Mesenchymal stem cell (in vitro differentiated cells and primary cell): ENCODE measurements at regions not wholly inside any gene's neighbourhood (a gene's known extent, or its start where the extent isn't known, plus 50 kb on each side); places are given as distances from the start of the nearest gene placed in this dataset.

Experiments
- DNase-seq: peaks from one replicate; pipeline ENCODE4 v3.0.0-alpha.2; 2013
- H2AFZ ChIP-seq: one replicate; pipeline ENCODE4 v1.6.1; 2013; ENCODE audit warnings: low read depth, mild to moderate bottlenecking, control low read depth, inconsistent platforms, low read length, moderate library complexity
- H2AK5ac ChIP-seq: 2 replicates; pipeline ENCODE4 v1.6.1; 2013; ENCODE audit warnings: low read length, moderate library complexity, mild to moderate bottlenecking, inconsistent platforms; ENCODE audit not compliant: severe bottlenecking
- H2BK120ac ChIP-seq: one replicate; pipeline ENCODE4 v1.6.1; 2013; ENCODE audit warnings: low read depth, mild to moderate bottlenecking, inconsistent platforms, low read length, moderate library complexity
- H2BK12ac ChIP-seq, 2 experiments: one replicate each; pipeline ENCODE4 v1.6.1; 2013; ENCODE audit warnings: inconsistent platforms in 2 of 2, low read length in 2 of 2, mild to moderate bottlenecking in 2 of 2, moderate library complexity in 2 of 2, control low read depth in 1 of 2
- H2BK15ac ChIP-seq: one replicate; pipeline ENCODE4 v1.6.1; 2013; ENCODE audit warnings: mild to moderate bottlenecking, low read depth, inconsistent platforms; ENCODE audit not compliant: poor library complexity, severe bottlenecking
- H2BK5ac ChIP-seq: 2 replicates; pipeline ENCODE4 v1.6.1; 2013; ENCODE audit warnings: low read depth, mild to moderate bottlenecking, low read length, control low read depth, inconsistent platforms; ENCODE audit not compliant: poor library complexity, severe bottlenecking
- H3K14ac ChIP-seq, 2 experiments: one replicate each; pipeline ENCODE4 v1.6.1; 2013; ENCODE audit warnings: inconsistent platforms in 2 of 2, low read length in 2 of 2, control low read depth in 1 of 2, mild to moderate bottlenecking in 1 of 2, moderate library complexity in 1 of 2
- H3K18ac ChIP-seq, 2 experiments: one replicate each; pipeline ENCODE4 v1.6.1; 2013; ENCODE audit warnings: inconsistent platforms in 2 of 2, low read length in 2 of 2, control low read depth in 1 of 2, low read depth in 1 of 2, mild to moderate bottlenecking in 1 of 2
- H3K23ac ChIP-seq, 2 experiments: one replicate each; pipeline ENCODE4 v1.6.1; 2013; ENCODE audit warnings: inconsistent platforms in 2 of 2, low read length in 2 of 2, mild to moderate bottlenecking in 2 of 2, moderate library complexity in 2 of 2, control low read depth in 1 of 2
- H3K27ac ChIP-seq: 2 replicates; pipeline ENCODE4 v1.5.1; 2013; ENCODE audit warnings: mild to moderate bottlenecking, moderate library complexity, low read length, control low read depth, inconsistent platforms; ENCODE audit not compliant: poor library complexity, severe bottlenecking
- H3K27me3 ChIP-seq, 2 experiments: 2 replicates each; pipeline versions ENCODE4 v1.6.1 to v1.7.0; 2013; ENCODE audit warnings: low read length in 2 of 2, mild to moderate bottlenecking in 2 of 2, moderate library complexity in 2 of 2, control low read depth in 1 of 2, inconsistent platforms in 1 of 2; ENCODE audit not compliant: control insufficient read depth in 1 of 2, insufficient read depth in 1 of 2
- H3K36me3 ChIP-seq, 2 experiments: 2 replicates each; pipeline versions ENCODE4 v1.6.1 to v1.7.0; 2013; ENCODE audit warnings: low read length in 2 of 2, control low read depth in 1 of 2, inconsistent platforms in 1 of 2, low read depth in 1 of 2, mild to moderate bottlenecking in 1 of 2; ENCODE audit not compliant: insufficient read depth in 2 of 2, control insufficient read depth in 1 of 2
- H3K4ac ChIP-seq, 2 experiments: one replicate each; pipeline ENCODE4 v1.6.1; 2013; ENCODE audit warnings: inconsistent platforms in 2 of 2, low read length in 2 of 2, mild to moderate bottlenecking in 2 of 2, moderate library complexity in 2 of 2, control low read depth in 1 of 2, low read depth in 1 of 2
- H3K4me1 ChIP-seq: 2 replicates; pipeline ENCODE4 v1.6.1; 2013; ENCODE audit warnings: low read depth, low read length, control low read depth; ENCODE audit not compliant: control insufficient read depth, insufficient read depth
- H3K4me2 ChIP-seq: 2 replicates; pipeline ENCODE4 v1.6.1; 2013; ENCODE audit warnings: low read length, mild to moderate bottlenecking, inconsistent platforms; ENCODE audit not compliant: poor library complexity, severe bottlenecking
- H3K4me3 ChIP-seq, 2 experiments: 2 replicates each; pipeline versions ENCODE4 v1.5.1 to v1.7.0; 2013; ENCODE audit warnings: low read length in 2 of 2, mild to moderate bottlenecking in 2 of 2, control low read depth in 1 of 2, low read depth in 1 of 2; ENCODE audit not compliant: insufficient read depth in 1 of 2
- H3K79me1 ChIP-seq: replicated peaks from 2 replicates; pipeline ENCODE4 v1.6.1; 2013; ENCODE audit warnings: mild to moderate bottlenecking, control low read depth, low read length, inconsistent platforms; ENCODE audit not compliant: poor library complexity, severe bottlenecking
- H3K9ac ChIP-seq: 2 replicates; pipeline ENCODE4 v1.7.0; 2013; ENCODE audit warnings: mild to moderate bottlenecking, low read length, moderate library complexity
- H3K9me3 ChIP-seq: 2 replicates; pipeline ENCODE4 v1.7.0; 2013; ENCODE audit warnings: mild to moderate bottlenecking, low read length; ENCODE audit not compliant: control insufficient read depth
- H4K8ac ChIP-seq: one replicate; pipeline ENCODE4 v1.6.1; 2013; ENCODE audit warnings: inconsistent platforms, mild to moderate bottlenecking, low read length, moderate library complexity
- H4K91ac ChIP-seq: one replicate; pipeline ENCODE4 v1.6.1; 2013; ENCODE audit warnings: mild to moderate bottlenecking, low read length, inconsistent platforms
- WGBS: methylation state at CpG from one replicate; pipeline ENCODE4 v1.1.7; 2013; ENCODE audit warnings: mixed read lengths; 5-methylcytosine and 5-hydroxymethylcytosine counted together

DNA sequence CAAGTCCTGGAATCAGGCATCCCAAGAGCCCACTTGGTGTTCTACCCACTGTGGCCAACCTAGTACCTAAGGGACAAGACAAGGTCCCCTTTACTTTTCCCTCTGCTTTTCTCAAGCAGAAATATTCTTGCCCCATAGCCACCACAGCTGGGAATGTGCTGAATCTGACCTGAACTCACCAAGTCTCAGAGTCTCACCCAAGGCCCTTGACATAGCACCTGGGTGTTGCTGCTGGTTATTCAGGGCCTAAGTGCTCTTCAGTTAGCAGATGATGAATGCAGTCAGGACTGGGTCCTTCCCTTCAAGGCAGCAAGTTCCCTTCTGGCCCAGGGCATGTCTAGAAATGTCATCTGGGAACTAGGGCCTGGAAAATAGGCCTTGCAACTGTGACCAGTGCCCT, 201.8 kb upstream of the SERP2 start:
- no peaks in the 10 kb centered on the region for H3K9me3 ChIP-seq
- H3K4me3 ChIP-seq, result no peak overlapping the region
- no peak overlapping the region for H3K23ac ChIP-seq
- H2BK5ac ChIP-seq, result no peak overlapping the region
- no peak for DNase-seq
- no peaks in the 10 kb centered on the region for H3K36me3 ChIP-seq
- H2AK5ac ChIP-seq, result no peak overlapping the region
- peaks cover 10% of the 10 kb centered on the region for H3K4me1 ChIP-seq
- no peak overlapping the region for H3K27ac ChIP-seq
- H2BK12ac ChIP-seq, result no peak overlapping the region
- no peak overlapping the region for H2BK15ac ChIP-seq
- no peaks in the 10 kb centered on the region for H3K79me1 ChIP-seq
- no peak overlapping the region for H3K9ac ChIP-seq
- H3K27me3 ChIP-seq, result no peaks in the 10 kb centered on the region
- no peak overlapping the region for H3K4me2 ChIP-seq
- peak overlapping the region in 1 of 2 experiments; percentile 34 for H3K18ac ChIP-seq
- no peak overlapping the region for H4K8ac ChIP-seq
- H3K4ac ChIP-seq, result no peak overlapping the region
- H2BK120ac ChIP-seq, result no peak overlapping the region
- H2AFZ ChIP-seq, result no peak overlapping the region
- H3K14ac ChIP-seq, result no peak overlapping the region
- H4K91ac ChIP-seq, result no peak overlapping the region

DNA sequence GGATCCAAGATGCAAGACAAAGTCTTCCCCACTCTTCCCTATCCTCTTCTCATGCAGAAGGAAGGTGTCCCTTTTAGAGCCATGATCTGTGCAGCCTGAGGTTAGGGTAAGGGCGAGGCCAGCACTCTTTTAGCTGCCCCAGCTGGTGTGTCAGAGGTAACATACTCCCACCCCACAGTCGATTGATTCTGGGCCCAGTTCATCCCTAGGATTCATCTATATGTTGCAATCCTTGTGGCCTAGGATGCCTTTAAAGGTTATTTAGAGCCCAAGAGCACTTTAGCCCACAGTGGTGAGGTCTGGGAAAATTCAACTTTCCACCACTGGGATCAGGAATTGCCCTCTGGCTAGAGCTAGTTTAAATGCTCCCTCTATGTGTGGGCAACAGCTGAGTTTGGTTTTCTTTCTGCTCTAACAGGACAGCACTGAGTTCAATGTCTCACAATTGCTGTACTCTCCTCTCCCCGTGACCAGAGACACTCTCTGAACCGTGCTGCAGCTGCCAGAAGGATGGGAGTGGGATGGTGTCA, 201.3 kb upstream of the SERP2 start:
- Histone ChIP-seq H2BK12ac (no peak overlapping the region), H3K14ac (no peak overlapping the region), H2BK5ac (no peak overlapping the region), H4K8ac (no peak overlapping the region), H2BK15ac (no peak overlapping the region), H3K4ac (no peak overlapping the region), H2AK5ac (no peak overlapping the region), H3K9me3 (no peaks in the 10 kb centered on the region), H3K79me1 (no peaks in the 10 kb centered on the region), H3K18ac (peak overlapping the region in 1 of 2 experiments; percentile 34), H3K27ac (no peak overlapping the region), H3K9ac (no peak overlapping the region), H2AFZ (no peak overlapping the region), H3K27me3 (no peaks in the 10 kb centered on the region), H2BK120ac (no peak overlapping the region), H3K36me3 (no peaks in the 10 kb centered on the region), H3K4me3 (no peak overlapping the region), H3K4me2 (no peak overlapping the region), H3K4me1 (peaks cover 10% of the 10 kb centered on the region), H4K91ac (no peak overlapping the region), H3K23ac (no peak overlapping the region)
- WGBS, result 71% methylated on average over 3 of the region's 4 CpGs
- DNase-seq, result no peak

DNA sequence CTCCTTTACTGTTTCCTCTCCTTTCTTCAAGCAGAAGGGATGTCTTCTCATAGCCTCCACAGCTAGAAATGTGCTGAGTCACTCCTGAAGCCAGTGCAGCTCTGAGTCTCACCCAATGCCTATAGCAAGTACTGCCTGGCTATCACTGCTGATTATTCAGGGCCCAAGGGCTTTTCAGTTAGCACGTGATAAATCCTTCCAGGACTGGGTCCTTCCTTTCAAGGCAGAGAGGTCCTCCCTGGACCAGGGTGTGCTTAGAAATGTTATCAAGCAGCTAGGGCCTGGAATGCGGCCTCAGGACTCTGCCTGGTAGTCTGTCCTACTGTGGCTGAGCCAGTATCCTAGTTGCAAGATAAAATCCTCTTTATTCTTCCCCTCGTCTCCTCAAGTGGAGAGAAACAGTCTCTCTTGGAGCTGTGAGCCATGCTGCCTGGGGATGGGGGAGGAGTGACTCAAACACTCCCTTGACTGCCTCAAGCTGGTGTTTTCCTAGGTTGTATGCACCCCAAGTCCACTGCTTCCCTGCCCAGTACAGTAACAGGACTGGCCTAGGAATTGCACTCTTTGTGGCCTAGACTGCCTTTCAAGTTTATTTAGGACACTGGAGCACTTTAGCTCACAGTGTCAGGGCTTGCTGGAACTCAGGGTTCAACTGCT, 198.7 kb upstream of the SERP2 start:
- Histone ChIP-seq H3K4me2 (no peak overlapping the region), H3K23ac (peak overlapping the region in 1 of 2 experiments; percentile 14), H2AK5ac (no peak overlapping the region), H2AFZ (peak overlapping the region; percentile 76), H3K14ac (peak overlapping the region in 1 of 2 experiments; percentile 79), H2BK120ac (no peak overlapping the region), H3K4me1 (peaks cover 10% of the 10 kb centered on the region), H3K9ac (peak overlapping the region; percentile 62), H3K36me3 (no peaks in the 10 kb centered on the region), H3K79me1 (no peaks in the 10 kb centered on the region), H3K4me3 (no peak overlapping the region), H2BK15ac (peak overlapping the region; percentile 84), H3K27ac (no peak overlapping the region), H4K91ac (peak overlapping the region; percentile 25), H3K18ac (peak overlapping the region; percentile 72 to 77), H2BK12ac (peak overlapping the region; percentile 51 to 91), H3K27me3 (no peaks in the 10 kb centered on the region), H2BK5ac (no peak overlapping the region), H3K4ac (peak overlapping the region; percentile 16 to 78), H3K9me3 (no peaks in the 10 kb centered on the region), H4K8ac (peak overlapping the region; percentile 51)
- WGBS, result 48% methylated on average over 3 of the region's 3 CpGs
- DNase-seq, result peak; percentile 74

- H3K4me1 ChIP-seq, result peaks cover 10% of the 10 kb centered on the region
- H2BK12ac ChIP-seq, result no peak overlapping the region
- H3K4me2 ChIP-seq, result no peak overlapping the region
- no peak overlapping the region for H3K4me3 ChIP-seq
- DNase-seq, result no peak
- H3K36me3 ChIP-seq, result no peaks in the 10 kb centered on the region
- no peak overlapping the region for H2BK5ac ChIP-seq
- H3K23ac ChIP-seq, result no peak overlapping the region
- H3K4ac ChIP-seq, result no peak overlapping the region
- H3K14ac ChIP-seq, result no peak overlapping the region
- no peaks in the 10 kb centered on the region for H3K9me3 ChIP-seq
- no CpG with 5 or more reads among the region's 1 CpG for WGBS
- no peaks in the 10 kb centered on the region for H3K79me1 ChIP-seq
- no peak overlapping the region for H2BK120ac ChIP-seq
- no peak overlapping the region for H4K8ac ChIP-seq
- no peak overlapping the region for H2BK15ac ChIP-seq
- no peak overlapping the region for H4K91ac ChIP-seq
- H3K18ac ChIP-seq, result no peak overlapping the region
- H2AK5ac ChIP-seq, result no peak overlapping the region
- H3K9ac ChIP-seq, result no peak overlapping the region
- H3K27me3 ChIP-seq, result peaks cover 0 to 3% of the 10 kb centered on the region in 2 experiments
- no peak overlapping the region for H2AFZ ChIP-seq
- no peak overlapping the region for H3K27ac ChIP-seq
These were observed 197.5 kb upstream of the SERP2 start for GRCh38 chr13:44176173-44176572.
